ENCODE measurements at regions not wholly inside any gene's neighbourhood (a gene's known extent, or its start where the extent isn't known, plus 50 kb on each side); places are given as distances from the start of the nearest gene placed in this dataset.

DNA sequence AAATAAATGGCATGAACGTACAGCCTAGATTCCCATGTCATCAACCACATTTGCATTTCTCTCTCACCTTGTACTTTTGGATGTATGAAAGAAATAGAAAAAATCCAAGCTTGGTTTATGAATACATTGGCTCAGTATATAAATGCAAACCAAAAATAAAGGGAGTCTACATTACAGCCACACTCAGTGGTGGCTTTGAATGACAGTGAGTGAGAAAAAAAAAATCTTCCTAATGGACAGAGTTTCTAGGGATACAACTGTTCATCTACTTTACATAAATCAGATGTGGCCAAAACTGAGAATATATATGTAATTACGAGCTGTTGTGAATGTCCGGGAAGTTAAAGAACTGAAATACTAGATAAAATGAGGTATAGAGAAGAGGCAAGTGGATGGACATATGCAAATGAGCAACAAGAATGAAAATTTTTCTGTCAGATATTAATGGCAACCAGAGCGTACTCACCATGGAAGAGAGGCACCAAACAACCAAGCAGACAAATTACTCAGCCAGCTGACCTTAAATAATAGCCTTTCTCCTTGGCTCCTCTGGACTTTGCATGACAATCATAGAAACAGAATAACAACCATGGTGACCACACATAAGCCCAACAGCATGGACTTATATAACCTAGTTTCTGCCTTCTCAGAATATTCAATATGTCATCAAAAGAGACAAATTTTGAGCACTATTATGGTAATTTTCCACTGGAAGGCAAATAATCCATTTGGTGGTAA is 1305.8 kb downstream of the OTOL1 start:
- DNase-seq (ENCODE audit: low read depth, low spot score): no peak

DNA sequence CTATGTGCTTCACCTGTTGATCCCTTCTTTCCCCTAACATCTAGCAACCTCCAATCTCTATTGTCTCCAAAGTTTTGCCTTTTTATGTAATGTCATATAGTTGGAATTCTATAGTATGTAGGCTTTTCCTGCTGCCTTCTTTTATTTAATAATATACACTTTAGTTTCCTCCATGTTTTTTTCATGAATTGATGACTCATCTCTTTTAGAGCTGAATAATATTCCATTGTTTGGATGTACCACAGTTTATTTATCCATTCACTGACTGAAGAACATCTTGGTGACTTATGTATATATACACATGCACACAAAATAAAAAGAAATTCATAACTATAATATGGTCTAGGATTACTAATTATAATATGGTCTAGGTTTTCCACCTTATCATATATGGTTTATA is 1314.2 kb downstream of the OTOL1 start:
- no peak for DNase-seq (ENCODE audit: low read depth, low spot score)

DNA sequence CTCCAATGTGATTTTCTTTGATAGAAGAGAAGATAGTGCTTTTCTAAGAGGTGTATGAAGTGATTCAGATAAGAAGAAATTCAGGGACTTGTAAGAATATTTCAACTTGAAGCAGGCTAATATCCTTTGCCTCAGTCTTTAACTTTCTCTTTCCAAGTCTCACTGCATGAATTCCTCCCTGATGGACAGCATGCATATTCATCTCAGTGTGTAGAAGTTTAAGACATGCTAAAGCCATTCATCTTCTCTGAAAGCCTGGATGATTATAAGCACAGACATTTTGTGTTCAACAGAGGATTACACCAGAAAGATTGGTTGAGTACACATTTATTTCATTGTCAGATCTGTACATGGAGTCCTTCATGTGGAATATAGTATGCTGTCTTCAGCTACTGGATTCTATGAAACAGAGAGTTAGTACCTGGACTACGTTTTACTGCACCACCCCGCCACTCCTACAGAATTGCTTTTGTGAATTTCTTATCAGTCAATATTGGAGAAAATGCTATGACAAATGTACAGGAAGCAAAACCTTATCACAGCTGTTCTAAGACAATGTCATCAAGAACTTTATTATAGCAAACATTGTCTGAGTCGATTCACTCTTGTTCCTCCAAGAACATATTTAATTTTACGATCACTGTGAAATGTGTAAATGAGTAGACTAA is 1346.1 kb downstream of the OTOL1 start:
- no peak for DNase-seq (ENCODE audit: low read depth, low spot score)

DNA sequence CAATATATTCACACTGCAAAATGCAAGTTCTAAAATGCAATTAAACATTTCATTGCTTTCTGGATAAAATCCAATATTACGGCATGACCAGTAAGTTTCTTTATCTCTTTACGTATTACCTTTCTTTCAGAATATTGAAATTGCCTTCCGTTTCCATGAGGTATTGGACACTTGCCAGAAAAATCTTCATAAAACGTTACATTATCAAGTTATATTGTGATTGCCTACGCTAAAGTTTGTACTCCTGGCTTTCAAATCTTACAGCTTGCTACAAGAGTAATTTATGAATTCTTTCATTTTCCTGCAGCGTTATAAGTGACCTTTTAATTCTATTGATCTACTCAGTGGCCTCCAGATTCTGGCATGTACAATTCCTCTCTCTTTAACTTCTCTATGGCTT is 1349.3 kb downstream of the OTOL1 start:
- DNase-seq (ENCODE audit: low read depth, low spot score): no peak

DNA sequence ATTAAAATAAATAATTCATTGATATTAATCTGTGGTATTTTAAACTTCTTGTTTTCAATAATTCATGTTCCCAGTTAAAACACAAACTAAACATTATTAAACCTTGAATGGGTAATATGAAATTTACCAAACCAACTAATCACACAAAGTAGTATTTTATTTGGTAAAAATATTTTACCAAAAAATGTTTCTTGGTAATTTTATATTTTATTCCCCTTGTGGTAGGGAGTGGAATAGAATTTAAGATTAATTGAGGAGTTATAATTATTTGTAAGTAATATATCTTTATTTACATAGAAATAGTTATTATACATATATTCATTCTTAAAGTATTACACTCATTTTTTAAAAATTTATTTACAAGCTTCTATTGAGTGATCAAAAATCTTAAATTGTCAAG is 1350.9 kb downstream of the OTOL1 start:
- DNase-seq (ENCODE audit: low read depth, low spot score): no peak

DNA sequence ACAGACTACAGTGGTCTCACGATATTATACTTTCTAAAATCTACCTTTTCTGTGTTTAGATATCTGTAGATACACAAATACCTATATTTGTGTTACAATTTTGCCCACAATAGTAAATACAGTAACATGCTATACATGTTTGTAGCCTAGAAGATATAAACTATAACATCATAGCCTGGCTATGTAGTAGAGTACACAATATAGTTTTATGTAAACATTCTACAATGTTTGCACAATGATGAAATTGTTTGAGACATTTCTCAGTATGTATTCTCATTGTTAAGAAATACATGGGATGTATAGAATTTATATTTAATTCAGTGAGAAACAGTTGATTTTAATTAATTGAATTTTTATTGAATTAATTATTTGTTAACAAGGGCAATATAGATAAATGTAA is 1367.0 kb downstream of the OTOL1 start:
- no peak for DNase-seq (ENCODE audit: low read depth, low spot score)

DNA sequence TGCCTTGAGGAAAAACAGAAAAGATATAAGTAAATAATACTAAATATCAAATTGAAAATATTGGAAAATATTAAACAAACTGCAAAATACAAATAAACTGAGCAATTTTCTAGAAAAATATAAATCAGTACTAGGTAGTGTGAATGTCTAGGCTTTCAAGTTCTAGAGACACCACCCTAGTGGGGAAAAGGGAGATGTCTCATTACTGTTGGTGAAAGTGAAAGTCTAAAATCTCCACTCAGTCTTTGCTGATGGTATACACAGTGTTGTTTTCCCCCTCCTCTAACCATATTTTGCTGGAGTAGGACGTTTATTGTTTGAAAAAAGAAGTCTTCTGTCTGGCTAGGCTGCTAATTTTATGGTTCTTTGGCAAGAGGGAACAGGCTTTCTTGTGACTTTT is 1368.9 kb downstream of the OTOL1 start:
- DNase-seq (ENCODE audit: low read depth, low spot score): no peak

DNA sequence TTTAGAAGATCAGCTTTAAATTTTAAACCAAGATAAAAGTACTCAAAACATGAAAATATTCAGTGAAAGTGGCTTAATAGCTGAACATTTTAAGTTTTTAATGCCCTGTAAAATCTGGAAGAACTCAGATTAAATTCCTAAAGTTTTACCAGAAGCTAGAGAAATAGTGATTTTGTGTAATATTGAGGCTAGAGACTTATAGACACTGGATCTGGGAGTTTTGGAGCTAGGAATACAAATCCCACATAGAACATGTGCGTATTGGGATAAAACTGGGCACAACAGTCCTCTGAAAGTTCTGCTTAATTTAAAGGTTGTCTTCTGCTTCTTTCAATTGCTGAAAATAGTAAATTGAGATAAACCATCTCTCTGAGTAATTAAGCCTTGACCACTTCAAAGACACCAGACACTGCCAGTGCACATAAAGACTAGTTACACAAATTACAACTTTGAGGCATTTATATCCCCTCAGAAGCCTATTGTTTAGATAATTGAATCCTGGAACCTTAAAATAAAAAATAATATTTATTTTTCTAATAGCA is 1382.5 kb downstream of the OTOL1 start:
- no peak for DNase-seq (ENCODE audit: low read depth, low spot score)

DNA sequence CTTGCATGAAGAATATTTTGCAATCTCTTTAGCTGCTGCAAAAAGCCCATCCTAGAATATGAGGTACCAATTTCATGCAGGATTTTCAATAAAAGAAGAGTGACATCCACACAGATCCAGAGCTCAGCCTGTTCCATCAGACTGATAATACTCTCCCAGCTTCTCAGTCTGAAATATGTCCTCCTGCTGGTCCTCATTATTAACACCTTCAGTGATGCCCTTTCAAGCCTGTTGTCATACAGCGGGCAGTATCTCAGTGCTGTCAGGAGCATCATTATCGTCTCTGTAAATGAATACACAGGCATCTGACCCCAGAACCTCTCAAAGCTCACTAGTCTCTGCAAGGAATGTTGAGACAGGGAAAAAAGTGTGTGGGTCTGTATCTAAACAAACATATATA is 1387.8 kb downstream of the OTOL1 start:
- no peak for DNase-seq (ENCODE audit: low read depth, low spot score)

DNA sequence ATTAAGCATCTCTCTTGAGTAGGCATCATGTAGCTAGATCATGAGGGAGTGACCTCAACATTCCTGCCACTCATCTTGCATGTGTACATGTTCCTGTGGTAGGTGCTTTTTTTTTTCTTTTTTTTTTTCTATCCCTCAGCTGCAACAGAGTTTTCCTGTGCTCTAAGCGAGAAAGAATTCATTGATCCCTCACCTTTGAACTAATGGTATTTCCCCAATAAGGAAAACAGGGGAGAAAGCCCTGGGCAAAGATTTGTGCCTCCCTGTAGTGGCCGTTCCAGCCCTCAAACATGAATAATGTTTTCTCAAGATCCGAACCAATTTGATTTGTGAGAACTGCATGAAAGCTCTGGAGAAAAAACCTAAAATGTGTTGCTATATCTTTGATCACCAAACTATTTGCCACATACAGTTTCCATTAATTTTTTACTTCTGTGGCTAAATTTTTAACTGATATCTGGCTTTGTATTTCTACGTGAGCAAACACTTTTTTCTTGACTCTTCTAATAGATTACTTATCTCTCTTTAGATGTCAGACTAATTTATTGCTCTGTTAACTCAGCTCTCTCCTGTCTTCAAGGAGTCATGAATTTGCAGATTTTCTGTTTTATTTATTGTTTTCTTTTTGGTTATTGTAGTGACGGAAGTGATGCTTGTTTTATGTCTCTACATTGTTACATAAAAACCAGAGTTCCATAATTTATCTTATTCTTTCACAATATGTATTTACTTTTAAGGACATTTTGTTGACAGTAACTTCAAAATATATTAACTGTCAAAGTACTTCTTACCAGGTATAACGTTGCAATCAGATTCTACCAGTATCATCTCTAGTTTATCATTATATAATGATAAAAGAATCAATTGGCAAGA is 1396.5 kb downstream of the OTOL1 start:
- DNase-seq (ENCODE audit: low read depth, low spot score): no peak

DNA sequence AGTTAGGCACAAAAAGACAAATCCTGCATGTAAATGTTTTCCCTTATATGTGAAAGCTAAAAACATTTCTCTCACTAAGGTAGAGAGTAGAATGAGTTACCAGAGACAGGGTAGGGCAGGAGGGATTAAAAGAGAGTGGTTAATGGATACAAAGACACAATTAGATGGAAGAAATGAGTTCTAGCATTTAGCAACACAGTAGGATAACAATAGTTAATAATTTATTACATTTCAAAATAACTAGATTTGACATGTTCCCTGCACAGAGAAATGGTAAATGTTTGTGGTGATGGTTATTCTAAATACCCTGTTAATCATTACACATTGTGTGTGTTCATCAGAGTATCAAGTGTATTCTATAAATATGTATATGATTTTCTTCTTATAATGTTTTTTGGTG is 1400.7 kb downstream of the OTOL1 start:
- DNase-seq (ENCODE audit: low read depth, low spot score): no peak

DNA sequence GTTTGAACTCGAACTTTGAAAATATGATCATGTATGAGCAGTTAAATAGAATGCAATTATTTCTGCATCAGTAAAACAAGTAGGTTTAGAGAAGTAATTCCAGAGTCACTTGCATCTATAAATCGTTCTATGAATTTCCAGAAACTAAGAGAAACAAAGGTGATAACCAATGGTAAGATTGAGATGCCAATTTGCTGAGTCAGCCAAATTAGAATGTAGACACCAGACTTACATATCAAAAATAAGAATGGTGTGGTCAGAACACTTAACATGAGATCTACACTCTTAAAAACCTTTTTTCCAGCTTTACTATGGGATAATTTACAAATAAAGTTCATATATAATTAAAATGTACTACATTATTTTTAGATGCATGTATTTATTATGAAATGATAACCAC is 1435.9 kb downstream of the OTOL1 start:
- DNase-seq (ENCODE audit: low read depth, low spot score): no peak

DNA sequence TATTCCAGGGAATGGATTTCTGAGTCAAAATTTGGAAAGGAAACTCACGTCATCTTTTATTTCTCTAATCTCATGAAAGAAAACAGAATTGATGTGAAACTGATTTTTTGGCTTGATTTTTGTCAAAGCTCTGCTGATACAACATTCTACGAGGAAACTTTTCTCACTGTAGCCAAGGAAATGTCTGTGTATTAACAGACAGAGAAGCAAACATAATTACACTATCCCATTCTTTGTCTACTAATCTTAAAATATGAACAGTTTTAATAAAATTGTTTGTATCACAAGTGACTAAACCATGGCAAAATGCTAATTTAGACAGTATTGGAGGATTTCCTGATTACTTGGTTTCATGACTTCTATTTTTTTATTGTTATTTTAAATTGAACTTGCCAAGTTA is 1437.0 kb downstream of the OTOL1 start:
- no peak for DNase-seq (ENCODE audit: low read depth, low spot score)

DNA sequence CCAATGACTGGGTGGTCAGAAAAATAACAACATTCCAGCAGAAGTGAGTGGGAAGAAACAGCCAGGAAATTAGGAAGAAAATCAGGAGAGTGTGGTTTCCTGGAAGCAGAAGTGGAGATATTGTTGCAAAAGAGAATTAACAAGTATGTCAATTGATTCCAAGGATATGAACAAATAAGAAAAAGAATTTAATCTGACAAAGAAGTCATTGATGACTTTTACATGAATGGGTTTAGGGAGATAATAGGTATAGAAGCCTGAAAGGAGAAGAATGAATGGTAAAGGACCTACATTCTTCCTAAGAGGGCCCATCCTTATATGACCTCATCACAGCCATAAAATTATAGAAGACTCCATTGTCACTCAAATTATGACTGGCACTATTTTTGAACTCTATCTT is 1440.1 kb downstream of the OTOL1 start:
- no peak for DNase-seq (ENCODE audit: low read depth, low spot score)

DNA sequence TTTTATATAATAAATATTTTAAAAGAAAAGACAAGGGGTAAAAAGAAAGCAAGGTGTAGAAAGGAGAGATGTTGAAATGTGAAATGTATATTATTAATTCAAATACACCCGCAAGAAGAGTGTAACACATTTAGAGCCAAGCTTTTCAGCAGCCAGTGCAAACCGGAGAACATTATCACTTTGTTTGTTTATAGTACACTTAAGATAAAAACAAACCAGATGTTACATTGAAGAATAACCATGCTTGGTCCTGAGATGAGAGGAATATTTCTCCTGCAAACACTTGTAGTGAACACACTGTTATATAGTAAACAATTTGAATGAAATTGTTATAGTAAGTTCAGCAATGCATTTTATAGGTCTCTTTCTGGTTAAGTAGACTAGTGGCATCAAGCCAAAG is 1441.5 kb downstream of the OTOL1 start:
- DNase-seq (ENCODE audit: low read depth, low spot score): no peak

DNA sequence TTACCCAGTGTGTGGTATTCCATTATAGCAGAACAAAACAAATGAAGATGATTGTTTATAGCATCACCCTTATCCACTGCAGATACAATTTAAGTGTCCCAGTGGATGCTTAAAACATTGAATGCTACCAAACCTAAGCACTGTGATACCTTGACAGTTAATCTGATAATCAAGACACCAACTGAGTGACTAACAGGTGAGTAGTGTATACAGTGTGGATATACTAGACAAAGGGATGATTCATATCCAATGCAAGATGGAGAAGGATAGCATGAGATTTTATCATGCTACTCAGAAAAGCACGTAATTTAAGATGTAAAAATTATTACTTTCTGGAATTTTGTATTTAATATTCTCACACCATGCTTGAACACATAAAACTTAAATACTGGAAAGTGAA is 1449.0 kb downstream of the OTOL1 start:
- DNase-seq (ENCODE audit: low read depth, low spot score): no peak

DNA sequence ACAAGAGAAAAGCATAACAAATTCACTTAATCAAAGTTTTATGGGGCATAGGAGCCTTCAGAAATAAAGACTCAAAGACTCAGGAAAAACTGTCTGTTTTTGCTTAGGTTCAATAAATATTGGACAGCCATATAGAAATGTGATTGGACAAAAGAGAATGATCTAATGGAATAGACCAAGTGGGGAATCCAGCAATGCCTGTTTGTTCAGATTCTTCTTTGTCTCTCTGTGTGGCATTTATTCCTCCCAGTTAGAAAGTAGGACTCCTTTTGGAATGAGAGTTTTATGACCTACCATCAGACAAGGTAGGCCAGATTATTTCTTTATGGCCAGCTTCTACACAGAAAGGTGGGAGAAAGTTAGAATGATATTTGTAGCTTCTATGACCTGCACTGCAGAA is 1460.1 kb downstream of the OTOL1 start:
- DNase-seq (ENCODE audit: low read depth, low spot score): no peak

DNA sequence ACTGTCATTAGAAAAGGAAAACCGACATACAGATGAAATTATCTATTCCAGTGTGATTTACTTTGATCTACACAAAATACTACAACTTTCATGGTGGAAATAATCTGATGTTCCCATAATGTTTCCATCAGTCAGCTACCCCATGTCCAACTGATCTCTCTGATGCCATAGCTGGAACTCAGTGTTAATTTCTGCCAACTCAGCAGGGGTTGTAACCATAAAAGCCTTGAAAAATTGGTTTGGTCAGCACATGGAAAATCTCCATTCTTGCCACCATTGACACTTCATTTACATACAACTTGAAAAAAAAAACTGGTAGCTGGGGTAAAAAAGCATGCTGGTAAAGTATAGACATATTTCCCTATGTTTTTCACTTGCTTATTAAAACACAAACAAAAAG is 1463.7 kb downstream of the OTOL1 start:
- DNase-seq (ENCODE audit: low read depth, low spot score): no peak

DNA sequence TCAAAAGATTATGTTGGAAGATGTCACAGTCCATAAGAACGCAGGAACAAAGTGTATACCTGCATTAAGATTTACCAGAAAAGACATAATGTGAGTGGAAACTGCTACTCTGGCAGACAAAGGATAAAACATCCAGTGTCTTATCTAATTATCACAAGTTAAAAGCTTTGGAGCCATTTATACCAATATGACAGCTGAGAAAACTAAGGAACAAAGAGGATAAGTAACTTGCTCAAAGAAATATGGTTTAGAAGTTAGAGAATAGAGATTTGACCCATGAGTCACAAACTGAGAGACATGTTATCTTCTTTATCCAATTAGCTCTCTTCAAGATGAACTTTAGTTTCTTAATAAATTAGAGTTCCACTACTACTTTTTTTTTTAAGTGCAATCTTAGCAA is 1473.7 kb downstream of the OTOL1 start:
- no peak for DNase-seq (ENCODE audit: low read depth, low spot score)

DNA sequence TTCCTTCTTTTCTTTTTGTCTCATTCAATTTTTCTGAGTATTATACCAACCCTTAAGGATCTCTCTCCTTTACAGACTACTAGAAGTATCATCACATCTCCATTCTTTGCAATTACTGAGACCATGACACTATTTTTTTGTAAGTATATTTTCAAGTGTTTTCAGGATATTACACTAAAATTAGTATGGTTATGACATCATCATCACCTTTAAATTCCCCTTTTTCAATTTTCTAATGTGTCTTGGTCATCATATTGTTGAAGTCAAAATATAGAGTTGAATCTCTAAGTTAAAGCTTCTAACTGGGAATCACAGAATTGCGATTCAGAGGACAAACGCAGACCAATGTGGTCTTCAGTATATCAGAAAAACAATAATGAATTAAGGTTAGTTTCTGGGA is 1475.1 kb downstream of the OTOL1 start:
- no peak for DNase-seq (ENCODE audit: low read depth, low spot score)

DNA sequence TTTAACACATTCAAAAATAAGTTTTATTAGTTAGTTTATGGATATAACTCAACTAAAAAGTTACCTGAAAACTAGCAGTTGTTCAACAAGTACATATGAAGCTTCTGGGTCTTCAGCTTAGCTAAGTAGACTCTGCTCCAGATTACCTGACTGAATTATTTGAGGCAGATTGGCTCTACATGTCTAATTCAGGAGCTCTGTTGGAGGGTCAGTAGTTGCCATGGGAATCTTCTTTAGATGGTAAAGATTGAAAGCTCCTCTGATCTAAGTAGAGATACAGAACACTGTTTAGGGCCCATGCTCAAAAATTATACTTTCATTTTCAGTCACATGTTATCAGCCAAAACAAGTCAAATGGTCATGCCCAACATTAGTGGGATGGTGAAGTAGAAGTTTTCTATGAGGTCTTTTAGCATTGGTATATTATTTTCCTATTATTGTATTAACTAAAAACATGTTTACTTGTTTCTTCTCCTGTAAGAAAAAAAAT is 1476.9 kb downstream of the OTOL1 start:
- no peak for DNase-seq (ENCODE audit: low read depth, low spot score)

DNA sequence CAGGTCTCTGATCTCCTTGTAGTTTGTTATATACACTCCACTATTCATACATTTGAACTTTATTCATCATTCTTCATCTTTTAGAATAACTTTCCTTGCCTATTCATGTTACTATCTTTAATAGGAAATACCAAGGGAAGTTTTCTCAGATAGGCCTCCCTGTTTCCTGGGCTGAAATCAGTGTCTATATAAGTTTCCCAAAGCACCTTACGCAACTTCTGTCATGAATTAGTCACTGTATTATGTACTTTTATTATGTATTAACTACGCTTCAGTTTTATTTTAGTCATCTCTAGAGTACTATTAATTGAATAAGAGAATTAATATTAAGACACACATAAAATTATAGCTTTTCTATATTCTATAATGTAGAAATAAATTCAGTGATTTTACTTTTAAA is 1481.5 kb downstream of the OTOL1 start:
- DNase-seq (ENCODE audit: low read depth, low spot score): no peak

Measured in smooth muscle cell of the brain vasculature (primary cell).